GM18873 (cell line): ENCODE measurements at regions not wholly inside any gene's neighbourhood (a gene's known extent, or its start where the extent isn't known, plus 50 kb on each side); places are given as distances from the start of the nearest gene placed in this dataset.

ENCODE experiments used
- ATAC-seq: cut with Tn5 transposase; IDR thresholded peaks from one replicate; pipeline ENCODE4 v1.9.1; 2021; ENCODE audit warnings: mild to moderate bottlenecking, moderate library complexity, moderate number of reproducible peaks; ENCODE audit not compliant: unreplicated experiment, low FRiP score

- no peak for ATAC-seq
These were observed 236.6 kb upstream of the GYPC start for GRCh38 chr2:126419403-126419802.

- no peak for ATAC-seq
These were observed 230.0 kb upstream of the GYPC start for GRCh38 chr2:126425943-126426342.

GRCh38 chr2:126429103-126429502 is 226.9 kb upstream of the GYPC start:
- ATAC-seq = no peak

GRCh38 chr2:126431136-126431535 is 224.8 kb upstream of the GYPC start:
- no peak for ATAC-seq

- no peak for ATAC-seq
These were observed 219.5 kb upstream of the GYPC start for GRCh38 chr2:126436411-126436810.

- no peak for ATAC-seq
These were observed 218.9 kb upstream of the GYPC start for GRCh38 chr2:126437016-126437415.

GRCh38 chr2:126444512-126444911 is 211.4 kb upstream of the GYPC start:
- no peak for ATAC-seq

- no peak for ATAC-seq
These were observed 209.8 kb upstream of the GYPC start for GRCh38 chr2:126446106-126446695.

GRCh38 chr2:126448611-126449010 is 207.3 kb upstream of the GYPC start:
- ATAC-seq = no peak

GRCh38 chr2:126449677-126450076 is 206.3 kb upstream of the GYPC start:
- ATAC-seq = peak; percentile 98

GRCh38 chr2:126463892-126464674 is 191.9 kb upstream of the GYPC start:
- ATAC-seq = no peak

- ATAC-seq = peak; percentile 98
These were observed 188.4 kb upstream of the GYPC start for GRCh38 chr2:126467367-126468054.

GRCh38 chr2:126475031-126475430 is 180.9 kb upstream of the GYPC start:
- no peak for ATAC-seq

- ATAC-seq = no peak
These were observed 179.3 kb upstream of the GYPC start for GRCh38 chr2:126476691-126477090.

GRCh38 chr2:126480033-126480432 is 175.9 kb upstream of the GYPC start:
- no peak for ATAC-seq

GRCh38 chr2:126482582-126483464 is 173.1 kb upstream of the GYPC start:
- ATAC-seq = no peak

GRCh38 chr2:126494593-126494992 is 161.4 kb upstream of the GYPC start:
- ATAC-seq = peak; percentile 42

GRCh38 chr2:126495189-126495588 is 160.8 kb upstream of the GYPC start:
- no peak for ATAC-seq

- ATAC-seq = peak; percentile 95
These were observed 159.5 kb upstream of the GYPC start for GRCh38 chr2:126496493-126496892.

GRCh38 chr2:126503476-126503875 is 152.5 kb upstream of the GYPC start:
- no peak for ATAC-seq

- ATAC-seq = no peak
These were observed 151.0 kb upstream of the GYPC start for GRCh38 chr2:126504949-126505348.
